Stomach (tissue), 4 donors: ENCODE measurements at regions not wholly inside any gene's neighbourhood (a gene's known extent, or its start where the extent isn't known, plus 50 kb on each side); places are given as distances from the start of the nearest gene placed in this dataset.

Source experiments
- CTCF ChIP-seq, 7 experiments: fragments of 450-650 bp in 4 of 7; fragments of 200-600 bp in 3 of 7; sonication (generic) in 3 of 7; IDR thresholded peaks; one replicate each; pipeline ENCODE4 v1.5.1; 2016 to 2019; ENCODE audit warnings: antibody characterized with exemption in 7 of 7, control low read depth in 2 of 7, mild to moderate bottlenecking in 1 of 7
- EP300 ChIP-seq: sonication (generic); formaldehyde crosslinking; IDR thresholded peaks from one replicate; pipeline ENCODE4 v1.6.1; 2017; ENCODE audit warnings: antibody characterized with exemption
- POLR2A ChIP-seq, 4 donors: fragments of 450-650 bp; IDR thresholded peaks; one replicate each; pipeline ENCODE4 v1.6.1; 2016; ENCODE audit warnings: antibody characterized with exemption in 4 of 4, control low read depth in 2 of 4, mild to moderate bottlenecking in 1 of 4, moderate library complexity in 1 of 4

- TF ChIP-seq POLR2A (IDR thresholded peaks at IDR 0.05) (no peak), CTCF (IDR thresholded peaks at IDR 0.05) (no peak), EP300 (no peak)
These were observed 278.5 kb downstream of the ISL1 start for GRCh38 chr5:51661646-51662265.
